ENCODE measurements at regions not wholly inside any gene's neighbourhood (a gene's known extent, or its start where the extent isn't known, plus 50 kb on each side); places are given as distances from the start of the nearest gene placed in this dataset.
A peak's percentile ranks its signal among the peaks of the same experiment; 100 is the strongest.

GRCh38 chr1:29684141-29684540 is 447.8 kb downstream of the PTPRU start:
- H3K27me3 ChIP-seq (ENCODE audit: control insufficient read depth in 4 of 4, insufficient read depth in 4 of 4, low read length in 3 of 4) = peaks cover 0 to 9% (median 0%) of the 10 kb centered on the region in 4 donors
- H3K4me1 ChIP-seq (ENCODE audit: control insufficient read depth in 4 of 4, insufficient read depth in 4 of 4, low read length in 3 of 4) = no peaks in the 10 kb centered on the region
- H3K36me3 ChIP-seq (ENCODE audit: control insufficient read depth in 4 of 4, insufficient read depth in 3 of 4, low read depth in 1 of 4, low read length in 3 of 4) = no peaks in the 10 kb centered on the region
- H3K27ac ChIP-seq (ENCODE audit: low read depth in 1 of 2, low read length in 2 of 2) = no peak overlapping the region
- no peak overlapping the region for H3K9ac ChIP-seq (ENCODE audit: low read depth in 1 of 2, low read length in 2 of 2)
- no peaks in the 10 kb centered on the region for H3K9me3 ChIP-seq (ENCODE audit: control insufficient read depth in 4 of 4, low read length in 3 of 4)
- 91% methylated on average over 8 of the region's 8 CpGs for WGBS
- H3K4me3 ChIP-seq (ENCODE audit: low read depth in 1 of 3, low read length in 3 of 3) = no peak overlapping the region
- TF ChIP-seq RXRA (IDR thresholded peaks at IDR 0.05) = no peak
- no peak for TF ChIP-seq CTCF (IDR thresholded peaks at IDR 0.05; ENCODE audit: low read depth, low read length, missing input control)
- no peak for TF ChIP-seq REST (IDR thresholded peaks at IDR 0.05)
- no peak for TF ChIP-seq HNF4A (conservative IDR thresholded peaks at IDR 0.05)
- no peak for TF ChIP-seq YY1 (IDR thresholded peaks at IDR 0.05)
- TF ChIP-seq NR2F2 (IDR thresholded peaks at IDR 0.05) = no peak
- no peak for TF ChIP-seq EGR1 (IDR thresholded peaks at IDR 0.05; ENCODE audit: low read depth in 2 of 2)
- no peak for TF ChIP-seq HNF4G (IDR thresholded peaks at IDR 0.05)
- TF ChIP-seq JUND (IDR thresholded peaks at IDR 0.05) = no peak
- no peak for TF ChIP-seq ZBTB33 (IDR thresholded peaks at IDR 0.05)
- no peak for TF ChIP-seq MAX (IDR thresholded peaks at IDR 0.05)
- TF ChIP-seq, protein P1, sequence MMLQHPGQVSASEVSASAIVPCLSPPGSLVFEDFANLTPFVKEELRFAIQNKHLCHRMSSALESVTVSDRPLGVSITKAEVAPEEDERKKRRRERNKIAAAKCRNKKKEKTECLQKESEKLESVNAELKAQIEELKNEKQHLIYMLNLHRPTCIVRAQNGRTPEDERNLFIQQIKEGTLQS (IDR thresholded peaks at IDR 0.05) = no peak
- no peak for TF ChIP-seq RAD21 (IDR thresholded peaks at IDR 0.05)
- TF ChIP-seq FOXA1 (IDR thresholded peaks at IDR 0.05) = no peak
- no peak for TF ChIP-seq SP1 (IDR thresholded peaks at IDR 0.05)
- TF ChIP-seq GABPA (IDR thresholded peaks at IDR 0.05 in 1 of 2, conservative IDR thresholded peaks at IDR 0.05 in 1 of 2) = no peak
- peak; percentile 5 for DNase-seq (ENCODE audit: low spot score)

DNA sequence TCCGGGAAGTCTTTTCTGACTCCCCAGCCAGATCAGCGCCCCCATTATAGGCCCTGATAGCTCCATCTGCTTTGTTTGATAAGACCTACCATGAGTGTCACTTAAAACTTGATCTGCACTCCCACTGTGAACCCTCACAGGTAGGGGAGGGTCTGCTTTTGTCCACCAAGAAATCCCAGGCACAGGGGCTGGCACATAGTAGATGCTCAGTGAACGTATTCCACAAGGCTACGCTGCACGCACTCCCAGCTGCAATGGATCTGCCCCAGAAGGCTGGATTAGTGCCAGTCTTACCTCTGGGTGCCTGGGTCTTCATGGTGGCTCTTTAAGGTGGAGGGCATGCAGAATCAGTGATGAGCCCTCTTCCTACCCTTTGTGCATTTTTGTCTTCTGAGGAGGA is 447.1 kb downstream of the PTPRU start:
- Histone ChIP-seq H3K27ac (ENCODE audit: low read depth in 1 of 2, low read length in 2 of 2) (no peak overlapping the region), H3K9me3 (ENCODE audit: control insufficient read depth in 4 of 4, low read length in 3 of 4) (no peaks in the 10 kb centered on the region), H3K9ac (ENCODE audit: low read depth in 1 of 2, low read length in 2 of 2) (no peak overlapping the region), H3K27me3 (ENCODE audit: control insufficient read depth in 4 of 4, insufficient read depth in 4 of 4, low read length in 3 of 4) (peaks cover 0 to 6% (median 0%) of the 10 kb centered on the region in 4 donors), H3K4me3 (ENCODE audit: low read depth in 1 of 3, low read length in 3 of 3) (no peak overlapping the region), H3K36me3 (ENCODE audit: control insufficient read depth in 4 of 4, insufficient read depth in 3 of 4, low read depth in 1 of 4, low read length in 3 of 4) (no peaks in the 10 kb centered on the region), H3K4me1 (ENCODE audit: control insufficient read depth in 4 of 4, insufficient read depth in 4 of 4, low read length in 3 of 4) (no peaks in the 10 kb centered on the region)
- DNase-seq (ENCODE audit: low spot score) = peak; percentile 16
- WGBS = 89% methylated on average over 5 of the region's 5 CpGs
- TF ChIP-seq NR2F2 (IDR thresholded peaks at IDR 0.05) (no peak), GABPA (IDR thresholded peaks at IDR 0.05 in 1 of 2, conservative IDR thresholded peaks at IDR 0.05 in 1 of 2) (no peak), FOXA2 (IDR thresholded peaks at IDR 0.05) (no peak), HNF4A (conservative IDR thresholded peaks at IDR 0.05) (no peak), HNF4G (IDR thresholded peaks at IDR 0.05) (no peak), FOXA1 (IDR thresholded peaks at IDR 0.05) (no peak), TAF1 (conservative IDR thresholded peaks at IDR 0.05) (no peak), JUND (IDR thresholded peaks at IDR 0.05) (no peak), ZBTB33 (IDR thresholded peaks at IDR 0.05) (no peak), CTCF (IDR thresholded peaks at IDR 0.05; ENCODE audit: low read depth, low read length, missing input control) (no peak)
- TF ChIP-seq, protein P1 (IDR thresholded peaks at IDR 0.05) = no peak
